ENCODE measurements at regions not wholly inside any gene's neighbourhood (a gene's known extent, or its start where the extent isn't known, plus 50 kb on each side); places are given as distances from the start of the nearest gene placed in this dataset.

- TF ChIP-seq EZH2 (IDR thresholded peaks at IDR 0.05; ENCODE audit: borderline replicate concordance) (no peak), CTCF (IDR thresholded peaks at IDR 0.05; ENCODE audit: poor library complexity) (no peak), EZH2phosphoT487 (IDR thresholded peaks at IDR 0.05; ENCODE audit: low read depth, severe bottlenecking, unreplicated experiment) (no peak)
- Histone ChIP-seq H3K36me3 (replicated peaks; ENCODE audit: insufficient read depth, low read depth) (no peaks in the 10 kb centered on the region), H3K4me1 (ENCODE audit: insufficient read depth) (peaks cover 8% of the 10 kb centered on the region), H3K27ac (no peak overlapping the region), H3K9me2 (replicated peaks; ENCODE audit: insufficient read depth) (no peaks in the 10 kb centered on the region), H3K9me3 (ENCODE audit: low read depth) (no peaks in the 10 kb centered on the region), H2AFZ (no peak overlapping the region), H3K79me2 (no peaks in the 10 kb centered on the region), H3K4me2 (no peak overlapping the region), H3K27me3 (no peaks in the 10 kb centered on the region), H4K20me1 (ENCODE audit: insufficient read depth, poor library complexity, severe bottlenecking) (no peaks in the 10 kb centered on the region), H3K4me3 (no peak overlapping the region)
- WGBS (ENCODE audit: low lambda C conversion rate, missing lambda C conversion rate), result 95% methylated on average over 1 of the region's 1 CpG
- DNase-seq (ENCODE audit: low spot score), result no peak
Measured at GRCh38 chr6:25181923-25182322, 97.3 kb upstream of the CARMIL1 start.

GRCh38 chr6:25186919-25187318 is 92.3 kb upstream of the CARMIL1 start:
- Histone ChIP-seq H3K36me3 (replicated peaks; ENCODE audit: insufficient read depth, low read depth) (no peaks in the 10 kb centered on the region), H3K4me3 (no peak overlapping the region)

GRCh38 chr6:25188232-25188631 is 90.9 kb upstream of the CARMIL1 start:
- WGBS (ENCODE audit: low lambda C conversion rate, missing lambda C conversion rate), result 97% methylated on average over 1 of the region's 1 CpG
- Histone ChIP-seq H3K36me3 (replicated peaks; ENCODE audit: insufficient read depth, low read depth) (no peaks in the 10 kb centered on the region), H3K9me2 (replicated peaks; ENCODE audit: insufficient read depth) (no peaks in the 10 kb centered on the region), H4K20me1 (ENCODE audit: insufficient read depth, poor library complexity, severe bottlenecking) (no peaks in the 10 kb centered on the region), H3K79me2 (no peaks in the 10 kb centered on the region), H3K4me3 (no peak overlapping the region), H3K27me3 (no peaks in the 10 kb centered on the region), H3K4me2 (no peak overlapping the region), H2AFZ (no peak overlapping the region), H3K4me1 (ENCODE audit: insufficient read depth) (peaks cover 6% of the 10 kb centered on the region), H3K27ac (no peak overlapping the region), H3K9me3 (ENCODE audit: low read depth) (no peaks in the 10 kb centered on the region)
- DNase-seq (ENCODE audit: low spot score), result no peak
- TF ChIP-seq EZH2 (IDR thresholded peaks at IDR 0.05; ENCODE audit: borderline replicate concordance) (no peak), EZH2phosphoT487 (IDR thresholded peaks at IDR 0.05; ENCODE audit: low read depth, severe bottlenecking, unreplicated experiment) (no peak), CTCF (IDR thresholded peaks at IDR 0.05; ENCODE audit: poor library complexity) (no peak)

More at GRCh38 chr6:25186919-25187318, 92.3 kb upstream of the CARMIL1 start:
- no peaks in the 10 kb centered on the region for H3K9me3 ChIP-seq (ENCODE audit: low read depth)
- DNase-seq (ENCODE audit: low spot score), result no peak
- H3K27ac ChIP-seq, result no peak overlapping the region
- no peaks in the 10 kb centered on the region for H3K4me1 ChIP-seq (ENCODE audit: insufficient read depth)
- H3K4me2 ChIP-seq, result no peak overlapping the region
- no peaks in the 10 kb centered on the region for H3K79me2 ChIP-seq
- no peaks in the 10 kb centered on the region for H4K20me1 ChIP-seq (ENCODE audit: insufficient read depth, poor library complexity, severe bottlenecking)
- no peaks in the 10 kb centered on the region for H3K9me2 ChIP-seq (replicated peaks; ENCODE audit: insufficient read depth)
- H3K27me3 ChIP-seq, result no peaks in the 10 kb centered on the region
- WGBS (ENCODE audit: low lambda C conversion rate, missing lambda C conversion rate), result 83% methylated on average over 2 of the region's 2 CpGs
- TF ChIP-seq EZH2phosphoT487 (IDR thresholded peaks at IDR 0.05; ENCODE audit: low read depth, severe bottlenecking, unreplicated experiment), result no peak
- TF ChIP-seq CTCF (IDR thresholded peaks at IDR 0.05; ENCODE audit: poor library complexity), result no peak
- TF ChIP-seq EZH2 (IDR thresholded peaks at IDR 0.05; ENCODE audit: borderline replicate concordance), result no peak
- H2AFZ ChIP-seq, result no peak overlapping the region

Data from hepatocyte (in vitro differentiated cells).